ENCODE measurements at regions not wholly inside any gene's neighbourhood (a gene's known extent, or its start where the extent isn't known, plus 50 kb on each side); places are given as distances from the start of the nearest gene placed in this dataset.

- DNase-seq (no peak), ATAC-seq (ENCODE audit: poor library complexity) (no peak)
- H3K36me3 Mint-ChIP-seq (ENCODE audit: low read depth) = no peaks in the 10 kb centered on the region
- no peaks in the 10 kb centered on the region for H3K9me3 ChIP-seq (ENCODE audit: control insufficient read depth in 1 of 2, insufficient read depth in 1 of 2, low read length in 2 of 2)
- H3K27ac Mint-ChIP-seq = no peak overlapping the region
- H3K27ac ChIP-seq (ENCODE audit: low read depth in 1 of 2, low read length in 2 of 2) = no peak overlapping the region
- POLR2A ChIA-PET = no interaction called here
- H3K4me1 ChIP-seq (ENCODE audit: insufficient read depth, low read length) = no peaks in the 10 kb centered on the region
- H3K9me3 Mint-ChIP-seq = no peaks in the 10 kb centered on the region
- no peak overlapping the region for H3K4me3 ChIP-seq (ENCODE audit: low read length)
- CTCF ChIA-PET = no interaction called here
- H3K4me3 Mint-ChIP-seq = no peak overlapping the region
- TF ChIP-seq, protein P1, sequence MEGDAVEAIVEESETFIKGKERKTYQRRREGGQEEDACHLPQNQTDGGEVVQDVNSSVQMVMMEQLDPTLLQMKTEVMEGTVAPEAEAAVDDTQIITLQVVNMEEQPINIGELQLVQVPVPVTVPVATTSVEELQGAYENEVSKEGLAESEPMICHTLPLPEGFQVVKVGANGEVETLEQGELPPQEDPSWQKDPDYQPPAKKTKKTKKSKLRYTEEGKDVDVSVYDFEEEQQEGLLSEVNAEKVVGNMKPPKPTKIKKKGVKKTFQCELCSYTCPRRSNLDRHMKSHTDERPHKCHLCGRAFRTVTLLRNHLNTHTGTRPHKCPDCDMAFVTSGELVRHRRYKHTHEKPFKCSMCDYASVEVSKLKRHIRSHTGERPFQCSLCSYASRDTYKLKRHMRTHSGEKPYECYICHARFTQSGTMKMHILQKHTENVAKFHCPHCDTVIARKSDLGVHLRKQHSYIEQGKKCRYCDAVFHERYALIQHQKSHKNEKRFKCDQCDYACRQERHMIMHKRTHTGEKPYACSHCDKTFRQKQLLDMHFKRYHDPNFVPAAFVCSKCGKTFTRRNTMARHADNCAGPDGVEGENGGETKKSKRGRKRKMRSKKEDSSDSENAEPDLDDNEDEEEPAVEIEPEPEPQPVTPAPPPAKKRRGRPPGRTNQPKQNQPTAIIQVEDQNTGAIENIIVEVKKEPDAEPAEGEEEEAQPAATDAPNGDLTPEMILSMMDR (IDR thresholded peaks at IDR 0.05) = no peak
- H3K4me1 Mint-ChIP-seq (ENCODE audit: low read depth) = no peaks in the 10 kb centered on the region
- H3K27me3 ChIP-seq (ENCODE audit: control insufficient read depth in 1 of 2, insufficient read depth in 2 of 2, low read length in 2 of 2) = peaks cover 2 to 9% of the 10 kb centered on the region in 2 experiments
- intact Hi-C loops (cut with DNase I, micrococcal nuclease) = no loop called here
- peaks cover 1% of the 10 kb centered on the region for H3K27me3 Mint-ChIP-seq
- H3K36me3 ChIP-seq (ENCODE audit: insufficient read depth, low read length) = no peaks in the 10 kb centered on the region
Observed at GRCh38 chr5:66411701-66412100, 184.5 kb upstream of the MAST4 start.

DNA sequence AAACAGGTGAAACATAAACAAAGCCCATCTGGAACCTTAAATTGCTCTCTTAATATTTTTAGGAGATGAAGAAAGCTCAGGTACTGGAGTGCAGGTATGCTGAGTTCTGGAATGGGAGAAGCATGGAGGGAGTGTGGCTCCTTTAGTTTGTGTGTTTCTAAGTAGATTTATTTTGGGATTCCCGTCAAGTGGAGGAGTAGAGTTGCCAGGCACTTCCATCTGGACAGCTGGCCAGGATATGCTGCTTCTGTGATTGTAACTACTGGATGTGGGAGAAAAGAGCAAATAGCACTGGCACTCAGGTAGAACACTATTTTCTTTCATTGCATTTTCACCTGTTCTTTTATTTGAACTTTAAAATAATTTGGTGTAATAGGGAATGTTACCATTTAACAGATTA is 182.3 kb upstream of the MAST4 start:
- H3K4me1 ChIP-seq (ENCODE audit: insufficient read depth, low read length) = no peaks in the 10 kb centered on the region
- no peaks in the 10 kb centered on the region for H3K4me1 Mint-ChIP-seq (ENCODE audit: low read depth)
- H3K27me3 ChIP-seq (ENCODE audit: control insufficient read depth in 1 of 2, insufficient read depth in 2 of 2, low read length in 2 of 2) = peaks cover 2 to 3% of the 10 kb centered on the region in 2 experiments
- no peak overlapping the region for H3K4me3 Mint-ChIP-seq
- H3K27ac Mint-ChIP-seq = no peak overlapping the region
- intact Hi-C loops (cut with DNase I, micrococcal nuclease) = no loop called here
- ATAC-seq (ENCODE audit: poor library complexity) (no peak), DNase-seq (no peak)
- ChIA-PET POLR2A (no interaction called here), CTCF (no interaction called here)
- H3K4me3 ChIP-seq (ENCODE audit: low read length) = no peak overlapping the region
- no peaks in the 10 kb centered on the region for H3K9me3 Mint-ChIP-seq
- H3K27me3 Mint-ChIP-seq = no peaks in the 10 kb centered on the region
- no peaks in the 10 kb centered on the region for H3K9me3 ChIP-seq (ENCODE audit: control insufficient read depth in 1 of 2, insufficient read depth in 1 of 2, low read length in 2 of 2)
- no peaks in the 10 kb centered on the region for H3K36me3 Mint-ChIP-seq (ENCODE audit: low read depth)
- TF ChIP-seq, protein P1 (IDR thresholded peaks at IDR 0.05) = no peak
- no peak overlapping the region for H3K27ac ChIP-seq (ENCODE audit: low read depth in 1 of 2, low read length in 2 of 2)
- H3K36me3 ChIP-seq (ENCODE audit: insufficient read depth, low read length) = no peaks in the 10 kb centered on the region

GRCh38 chr5:66415208-66415607 is 181.0 kb upstream of the MAST4 start:
- no peaks in the 10 kb centered on the region for H3K9me3 ChIP-seq (ENCODE audit: control insufficient read depth in 1 of 2, insufficient read depth in 1 of 2, low read length in 2 of 2)
- Mint-ChIP-seq H3K9me3 (no peaks in the 10 kb centered on the region), H3K4me1 (ENCODE audit: low read depth) (no peaks in the 10 kb centered on the region), H3K36me3 (ENCODE audit: low read depth) (no peaks in the 10 kb centered on the region), H3K27ac (no peak overlapping the region), H3K27me3 (peaks cover 6% of the 10 kb centered on the region), H3K4me3 (no peak overlapping the region)
- no peaks in the 10 kb centered on the region for H3K4me1 ChIP-seq (ENCODE audit: insufficient read depth, low read length)
- no peak overlapping the region for H3K27ac ChIP-seq (ENCODE audit: low read depth in 1 of 2, low read length in 2 of 2)
- ChIA-PET CTCF (no interaction called here), POLR2A (no interaction called here)
- H3K4me3 ChIP-seq (ENCODE audit: low read length) = no peak overlapping the region
- DNase-seq (no peak), ATAC-seq (ENCODE audit: poor library complexity) (no peak)
- intact Hi-C loops (cut with DNase I, micrococcal nuclease) = no loop called here
- no peaks in the 10 kb centered on the region for H3K36me3 ChIP-seq (ENCODE audit: insufficient read depth, low read length)
- TF ChIP-seq, protein P1 (IDR thresholded peaks at IDR 0.05) = no peak
- H3K27me3 ChIP-seq (ENCODE audit: control insufficient read depth in 1 of 2, insufficient read depth in 2 of 2, low read length in 2 of 2) = peaks cover 2 to 3% of the 10 kb centered on the region in 2 experiments
